ENCODE measurements at regions not wholly inside any gene's neighbourhood (a gene's known extent, or its start where the extent isn't known, plus 50 kb on each side); places are given as distances from the start of the nearest gene placed in this dataset.

GRCh38 chr10:25849988-25850387, 84.0 kb upstream of the MYO3A start:
- TF ChIP-seq CTCF (IDR thresholded peaks at IDR 0.05 in 4 of 5, conservative IDR thresholded peaks at IDR 0.05 in 1 of 5) (no peak), POLR2A (IDR thresholded peaks at IDR 0.05) (no peak)
